OCI-LY1 (cell line): ENCODE measurements at regions not wholly inside any gene's neighbourhood (a gene's known extent, or its start where the extent isn't known, plus 50 kb on each side); places are given as distances from the start of the nearest gene placed in this dataset.

Experiments used
- EZH2 ChIP-seq: fragments of 200-600 bp; sonication (generic), shearing (Covaris generic); IDR thresholded peaks from 2 replicates; pipeline ENCODE4 v1.8.0; 2017; ENCODE audit warnings: borderline replicate concordance, mixed run types, mild to moderate bottlenecking, antibody characterized with exemption, low read length, moderate library complexity, mixed read lengths
- TF ChIP-seq, protein P1 (sequence below): fragments of 200-600 bp; sonication (generic), shearing (Covaris generic); IDR thresholded peaks from 2 replicates; pipeline ENCODE4 v1.5.1; 2017; ENCODE audit warnings: mild to moderate bottlenecking, antibody characterized with exemption, low read length, moderate library complexity, mixed read lengths

- TF ChIP-seq, protein P1, sequence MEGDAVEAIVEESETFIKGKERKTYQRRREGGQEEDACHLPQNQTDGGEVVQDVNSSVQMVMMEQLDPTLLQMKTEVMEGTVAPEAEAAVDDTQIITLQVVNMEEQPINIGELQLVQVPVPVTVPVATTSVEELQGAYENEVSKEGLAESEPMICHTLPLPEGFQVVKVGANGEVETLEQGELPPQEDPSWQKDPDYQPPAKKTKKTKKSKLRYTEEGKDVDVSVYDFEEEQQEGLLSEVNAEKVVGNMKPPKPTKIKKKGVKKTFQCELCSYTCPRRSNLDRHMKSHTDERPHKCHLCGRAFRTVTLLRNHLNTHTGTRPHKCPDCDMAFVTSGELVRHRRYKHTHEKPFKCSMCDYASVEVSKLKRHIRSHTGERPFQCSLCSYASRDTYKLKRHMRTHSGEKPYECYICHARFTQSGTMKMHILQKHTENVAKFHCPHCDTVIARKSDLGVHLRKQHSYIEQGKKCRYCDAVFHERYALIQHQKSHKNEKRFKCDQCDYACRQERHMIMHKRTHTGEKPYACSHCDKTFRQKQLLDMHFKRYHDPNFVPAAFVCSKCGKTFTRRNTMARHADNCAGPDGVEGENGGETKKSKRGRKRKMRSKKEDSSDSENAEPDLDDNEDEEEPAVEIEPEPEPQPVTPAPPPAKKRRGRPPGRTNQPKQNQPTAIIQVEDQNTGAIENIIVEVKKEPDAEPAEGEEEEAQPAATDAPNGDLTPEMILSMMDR = no peak
- no peak for TF ChIP-seq EZH2
Measured at GRCh38 chr14:87073880-87074570, 919.0 kb downstream of the GALC start.
